ENCODE measurements at regions not wholly inside any gene's neighbourhood (a gene's known extent, or its start where the extent isn't known, plus 50 kb on each side); places are given as distances from the start of the nearest gene placed in this dataset.

DNA sequence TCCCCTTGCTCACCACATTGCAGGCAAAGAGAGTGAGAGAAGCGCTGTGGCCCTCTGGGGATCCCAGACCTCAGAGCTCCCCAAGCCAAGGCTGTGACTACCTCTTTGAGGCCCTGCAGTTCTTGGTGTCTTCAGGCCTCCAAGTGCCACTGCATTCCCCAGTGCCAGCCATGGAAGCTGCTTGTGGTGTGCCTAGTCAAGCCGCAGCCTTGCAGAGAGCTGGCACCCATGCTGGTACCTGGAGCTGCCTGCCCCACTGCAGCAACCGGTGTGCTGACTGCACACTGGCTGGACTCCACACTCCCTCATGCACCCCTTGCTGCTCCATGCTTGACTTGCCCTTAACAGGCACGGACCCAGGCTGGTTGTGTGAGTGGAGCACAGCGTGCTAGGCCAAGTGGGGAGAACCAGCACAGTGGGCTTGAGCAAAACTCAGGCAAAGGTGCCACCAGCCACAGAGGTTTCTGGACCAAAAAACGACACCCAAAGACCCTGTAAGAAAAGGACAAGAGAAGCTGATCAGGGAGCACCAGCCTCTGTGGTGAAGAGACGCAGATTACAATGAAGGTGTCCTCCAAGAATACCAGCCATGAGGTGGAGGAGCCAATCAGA, 113.5 kb upstream of the TMEM18 start:
- TF ChIP-seq, protein P1, sequence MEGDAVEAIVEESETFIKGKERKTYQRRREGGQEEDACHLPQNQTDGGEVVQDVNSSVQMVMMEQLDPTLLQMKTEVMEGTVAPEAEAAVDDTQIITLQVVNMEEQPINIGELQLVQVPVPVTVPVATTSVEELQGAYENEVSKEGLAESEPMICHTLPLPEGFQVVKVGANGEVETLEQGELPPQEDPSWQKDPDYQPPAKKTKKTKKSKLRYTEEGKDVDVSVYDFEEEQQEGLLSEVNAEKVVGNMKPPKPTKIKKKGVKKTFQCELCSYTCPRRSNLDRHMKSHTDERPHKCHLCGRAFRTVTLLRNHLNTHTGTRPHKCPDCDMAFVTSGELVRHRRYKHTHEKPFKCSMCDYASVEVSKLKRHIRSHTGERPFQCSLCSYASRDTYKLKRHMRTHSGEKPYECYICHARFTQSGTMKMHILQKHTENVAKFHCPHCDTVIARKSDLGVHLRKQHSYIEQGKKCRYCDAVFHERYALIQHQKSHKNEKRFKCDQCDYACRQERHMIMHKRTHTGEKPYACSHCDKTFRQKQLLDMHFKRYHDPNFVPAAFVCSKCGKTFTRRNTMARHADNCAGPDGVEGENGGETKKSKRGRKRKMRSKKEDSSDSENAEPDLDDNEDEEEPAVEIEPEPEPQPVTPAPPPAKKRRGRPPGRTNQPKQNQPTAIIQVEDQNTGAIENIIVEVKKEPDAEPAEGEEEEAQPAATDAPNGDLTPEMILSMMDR (conservative IDR thresholded peaks at IDR 0.05; ENCODE audit: low read depth, low read length), result no peak
- DNase-seq (ENCODE audit: low read depth), result no peak
- H3K4me3 ChIP-seq (ENCODE audit: low read depth, low read length), result no peak overlapping the region

DNA sequence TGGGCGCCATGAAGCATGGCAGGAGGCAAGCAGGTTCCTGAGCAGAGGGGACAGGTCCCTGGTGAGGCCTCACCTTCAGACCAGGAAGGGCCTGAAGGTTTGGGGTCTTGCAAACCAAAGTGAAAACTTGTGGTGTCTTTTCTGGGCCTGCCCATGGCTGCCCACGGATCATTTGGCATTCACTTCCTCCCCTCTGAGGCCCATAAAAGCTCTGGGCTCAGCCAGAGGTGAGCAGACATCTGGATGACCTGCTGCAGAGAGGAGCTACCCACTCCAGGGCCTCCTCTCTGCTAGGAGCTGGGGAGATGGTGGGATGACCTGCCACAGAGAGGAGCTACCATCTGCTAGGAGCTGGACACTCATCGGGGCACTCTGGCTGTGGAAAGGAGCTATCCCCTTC, 112.9 kb upstream of the TMEM18 start:
- DNase-seq (ENCODE audit: low read depth), result no peak
- H3K4me3 ChIP-seq (ENCODE audit: low read depth, low read length), result no peak overlapping the region
- TF ChIP-seq, protein P1 (conservative IDR thresholded peaks at IDR 0.05; ENCODE audit: low read depth, low read length), result no peak

DNA sequence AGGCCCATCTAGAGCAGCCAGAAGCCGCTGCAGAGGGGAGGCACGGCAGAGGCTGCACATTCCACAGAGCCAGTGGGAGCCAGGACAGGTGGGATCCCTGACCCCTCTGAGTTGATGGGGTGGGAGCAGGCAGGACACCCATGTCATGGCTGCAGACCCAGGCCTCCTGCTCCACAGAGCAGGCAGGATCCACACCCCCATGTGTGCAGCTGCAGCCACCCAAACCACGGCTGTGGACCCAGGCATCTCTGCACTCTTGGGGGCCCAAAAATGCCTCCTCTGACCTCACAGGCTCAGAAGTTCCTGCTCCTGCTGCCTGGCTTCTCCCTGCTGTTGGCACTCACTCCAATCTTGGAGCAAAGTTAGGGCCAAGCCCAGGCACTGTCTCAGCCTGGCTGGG, 112.3 kb upstream of the TMEM18 start:
- no peak overlapping the region for H3K4me3 ChIP-seq (ENCODE audit: low read depth, low read length)
- DNase-seq (ENCODE audit: low read depth), result no peak
- TF ChIP-seq, protein P1 (conservative IDR thresholded peaks at IDR 0.05; ENCODE audit: low read depth, low read length), result no peak

DNA sequence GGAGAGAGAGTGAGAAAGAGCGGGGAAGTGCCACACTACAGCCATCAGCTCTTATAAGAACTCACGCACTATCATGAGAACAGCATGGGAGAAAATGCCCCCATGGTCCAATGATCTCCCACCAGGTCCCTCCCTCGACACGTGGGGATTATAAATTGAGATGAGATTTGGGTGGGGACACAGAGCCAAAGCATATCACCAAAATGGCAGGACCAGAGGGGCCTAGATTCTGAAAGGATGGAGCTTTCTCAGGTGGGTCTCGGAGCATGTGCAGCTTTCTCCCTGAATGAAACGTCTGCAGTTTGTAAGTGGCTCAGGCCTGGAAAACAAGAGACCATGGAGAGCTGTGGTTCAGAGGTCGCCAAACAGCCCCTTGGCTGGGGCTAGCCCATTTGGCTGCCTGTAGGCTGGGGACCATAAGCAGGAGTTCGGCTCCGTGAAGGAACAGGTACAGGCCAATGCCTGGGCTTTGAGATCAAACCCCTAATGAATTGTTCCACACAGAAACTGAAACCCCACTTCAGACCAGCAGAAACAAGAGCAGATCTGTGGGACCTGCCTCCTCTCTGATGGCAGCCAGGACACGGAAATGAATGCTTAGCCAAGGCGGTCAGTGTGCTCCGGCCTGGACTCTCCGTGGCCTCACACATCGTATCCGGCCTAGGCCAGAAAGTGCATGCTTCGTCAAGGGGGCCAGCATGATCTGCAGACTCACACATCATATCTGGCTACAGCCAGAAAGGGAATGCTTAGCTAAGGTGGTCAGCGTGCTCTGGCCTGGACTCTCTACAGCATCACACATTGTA, 111.2 kb upstream of the TMEM18 start:
- H3K4me3 ChIP-seq (ENCODE audit: low read depth, low read length), result no peak overlapping the region
- no peak for DNase-seq (ENCODE audit: low read depth)
- TF ChIP-seq, protein P1 (conservative IDR thresholded peaks at IDR 0.05; ENCODE audit: low read depth, low read length), result no peak

DNA sequence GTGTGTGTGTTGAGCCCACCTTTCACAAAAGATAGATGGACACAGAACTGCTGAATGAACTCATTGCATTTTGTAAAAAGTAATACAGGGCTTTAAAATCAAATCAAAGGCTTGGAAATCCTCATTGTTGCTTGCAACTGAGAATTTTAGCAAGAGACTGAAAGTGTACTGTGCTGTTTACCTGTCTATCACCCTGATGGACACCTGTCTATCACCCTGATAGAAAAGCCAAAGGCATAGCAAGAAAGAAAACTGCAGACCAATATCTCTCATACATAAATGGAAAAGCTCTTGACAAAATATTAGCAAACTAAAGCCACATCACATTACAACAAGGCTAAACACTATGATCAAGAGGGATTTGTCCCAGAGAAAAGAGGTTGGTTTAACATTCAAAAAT, 107.5 kb upstream of the TMEM18 start:
- H3K4me3 ChIP-seq (ENCODE audit: low read depth, low read length), result no peak overlapping the region
- TF ChIP-seq, protein P1 (conservative IDR thresholded peaks at IDR 0.05; ENCODE audit: low read depth, low read length), result no peak
- DNase-seq (ENCODE audit: low read depth), result no peak

DNA sequence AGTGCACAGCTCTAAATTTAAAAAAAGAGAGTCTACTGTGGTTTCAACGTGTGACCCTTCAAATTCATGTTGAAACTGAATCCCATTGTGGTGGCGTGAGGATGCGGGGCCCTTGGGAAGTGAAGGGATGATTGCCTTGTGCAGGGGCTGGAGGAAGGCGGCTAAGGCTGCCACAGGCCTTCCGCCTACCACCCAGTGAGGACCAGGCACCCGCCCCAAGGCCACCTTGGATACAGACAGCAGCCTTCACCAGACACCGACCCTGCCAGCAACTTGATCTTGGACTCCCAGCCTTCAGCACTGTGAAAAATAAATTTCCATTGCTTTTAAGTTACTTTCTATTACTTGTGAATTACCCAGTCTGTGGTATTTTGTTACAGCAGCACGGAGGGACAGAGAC, 103.4 kb upstream of the TMEM18 start:
- no peak overlapping the region for H3K4me3 ChIP-seq (ENCODE audit: low read depth, low read length)
- no peak for DNase-seq (ENCODE audit: low read depth)
- TF ChIP-seq, protein P1 (conservative IDR thresholded peaks at IDR 0.05; ENCODE audit: low read depth, low read length), result no peak

DNA sequence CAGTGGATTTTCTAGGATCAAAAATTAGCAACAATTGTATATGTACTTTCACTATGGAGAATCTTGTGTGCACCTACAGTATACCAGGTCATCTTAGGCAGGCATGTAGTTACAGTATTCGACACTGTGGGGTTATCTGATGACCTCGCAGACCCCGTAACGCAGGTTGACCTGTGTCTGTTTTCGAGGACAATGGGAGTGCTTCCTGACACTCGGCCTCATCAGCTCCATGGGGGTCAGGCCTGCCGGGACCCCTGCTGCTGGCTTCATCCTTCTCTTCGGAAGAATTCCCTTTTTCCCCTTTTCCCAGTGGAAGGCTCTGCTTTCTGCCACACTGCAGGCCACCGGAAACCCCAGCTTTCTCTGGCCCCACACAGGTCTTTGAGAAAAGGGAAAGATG, 102.8 kb upstream of the TMEM18 start:
- TF ChIP-seq, protein P1 (conservative IDR thresholded peaks at IDR 0.05; ENCODE audit: low read depth, low read length), result no peak

More for the DNA sequence above, 102.8 kb upstream of the TMEM18 start:
- H3K4me3 ChIP-seq (ENCODE audit: low read depth, low read length), result no peak overlapping the region
- DNase-seq (ENCODE audit: low read depth), result no peak
